ENCODE measurements at regions not wholly inside any gene's neighbourhood (a gene's known extent, or its start where the extent isn't known, plus 50 kb on each side); places are given as distances from the start of the nearest gene placed in this dataset.

GRCh38 chr5:114038756-114039155 lies 323.1 kb upstream of the KCNN2 start:
- Histone ChIP-seq H3K9ac (ENCODE audit: low read depth in 1 of 3, low read length in 3 of 3) (no peak overlapping the region), H3K36me3 (ENCODE audit: control insufficient read depth in 3 of 3, insufficient read depth in 3 of 3, low read length in 3 of 3) (no peaks in the 10 kb centered on the region), H3K4me1 (ENCODE audit: control insufficient read depth in 3 of 3, insufficient read depth in 3 of 3, low read length in 3 of 3) (peaks cover 0 to 4% (median 0%) of the 10 kb centered on the region in 3 donors), H3K9me3 (ENCODE audit: control insufficient read depth in 3 of 3, low read length in 3 of 3) (peaks cover 0 to 2% (median 0%) of the 10 kb centered on the region in 3 donors), H3K4me3 (ENCODE audit: low read length in 3 of 3) (no peak overlapping the region), H3K27ac (ENCODE audit: low read depth, low read length) (no peak overlapping the region), H3K27me3 (ENCODE audit: control insufficient read depth in 3 of 3, insufficient read depth in 3 of 3, low read length in 3 of 3) (peaks cover 0 to 8% (median 6%) of the 10 kb centered on the region in 3 donors)

GRCh38 chr5:114050087-114050486 lies 311.8 kb upstream of the KCNN2 start:
- H3K4me1 ChIP-seq (ENCODE audit: control insufficient read depth in 3 of 3, insufficient read depth in 3 of 3, low read length in 3 of 3): peaks cover 8 to 22% (median 9%) of the 10 kb centered on the region in 3 donors
- H3K27me3 ChIP-seq (ENCODE audit: control insufficient read depth in 3 of 3, insufficient read depth in 3 of 3, low read length in 3 of 3): peaks cover 0 to 6% (median 0%) of the 10 kb centered on the region in 3 donors
- no peaks in the 10 kb centered on the region for H3K9me3 ChIP-seq (ENCODE audit: control insufficient read depth in 3 of 3, low read length in 3 of 3)
- H3K27ac ChIP-seq (ENCODE audit: low read depth, low read length): no peak overlapping the region
- H3K36me3 ChIP-seq (ENCODE audit: control insufficient read depth in 3 of 3, insufficient read depth in 3 of 3, low read length in 3 of 3): no peaks in the 10 kb centered on the region
- no peak overlapping the region for H3K4me3 ChIP-seq (ENCODE audit: low read length in 3 of 3)
- no peak overlapping the region for H3K9ac ChIP-seq (ENCODE audit: low read depth in 1 of 3, low read length in 3 of 3)

GRCh38 chr5:114053372-114053771 lies 308.5 kb upstream of the KCNN2 start:
- Histone ChIP-seq H3K9me3 (ENCODE audit: control insufficient read depth in 3 of 3, low read length in 3 of 3) (no peaks in the 10 kb centered on the region), H3K9ac (ENCODE audit: low read depth in 1 of 3, low read length in 3 of 3) (no peak overlapping the region), H3K4me3 (ENCODE audit: low read length in 3 of 3) (no peak overlapping the region), H3K36me3 (ENCODE audit: control insufficient read depth in 3 of 3, insufficient read depth in 3 of 3, low read length in 3 of 3) (no peaks in the 10 kb centered on the region), H3K27ac (ENCODE audit: low read depth, low read length) (no peak overlapping the region), H3K27me3 (ENCODE audit: control insufficient read depth in 3 of 3, insufficient read depth in 3 of 3, low read length in 3 of 3) (peaks cover 0 to 6% (median 0%) of the 10 kb centered on the region in 3 donors), H3K4me1 (ENCODE audit: control insufficient read depth in 3 of 3, insufficient read depth in 3 of 3, low read length in 3 of 3) (peaks cover 12 to 27% (median 14%) of the 10 kb centered on the region in 3 donors)

GRCh38 chr5:114054594-114054993 lies 307.3 kb upstream of the KCNN2 start:
- Histone ChIP-seq H3K9ac (ENCODE audit: low read depth in 1 of 3, low read length in 3 of 3) (peak overlapping the region; percentile 50 to 79 (median 63)), H3K4me1 (ENCODE audit: control insufficient read depth in 3 of 3, insufficient read depth in 3 of 3, low read length in 3 of 3) (peaks cover 12 to 29% (median 14%) of the 10 kb centered on the region in 3 donors), H3K27ac (ENCODE audit: low read depth, low read length) (peak overlapping the region; percentile 16), H3K36me3 (ENCODE audit: control insufficient read depth in 3 of 3, insufficient read depth in 3 of 3, low read length in 3 of 3) (no peaks in the 10 kb centered on the region), H3K9me3 (ENCODE audit: control insufficient read depth in 3 of 3, low read length in 3 of 3) (no peaks in the 10 kb centered on the region), H3K4me3 (ENCODE audit: low read length in 3 of 3) (peak overlapping the region in 2 of 3 donors; percentile 74 to 78), H3K27me3 (ENCODE audit: control insufficient read depth in 3 of 3, insufficient read depth in 3 of 3, low read length in 3 of 3) (peaks cover 0 to 6% (median 0%) of the 10 kb centered on the region in 3 donors)

- Histone ChIP-seq H3K27ac (ENCODE audit: low read depth, low read length) (peak overlapping the region; percentile 70), H3K27me3 (ENCODE audit: control insufficient read depth in 3 of 3, insufficient read depth in 3 of 3, low read length in 3 of 3) (peaks cover 0 to 6% (median 0%) of the 10 kb centered on the region in 3 donors), H3K4me3 (ENCODE audit: low read length in 3 of 3) (peak overlapping the region; percentile 74 to 85 (median 78)), H3K9me3 (ENCODE audit: control insufficient read depth in 3 of 3, low read length in 3 of 3) (no peaks in the 10 kb centered on the region), H3K4me1 (ENCODE audit: control insufficient read depth in 3 of 3, insufficient read depth in 3 of 3, low read length in 3 of 3) (peaks cover 12 to 34% (median 14%) of the 10 kb centered on the region in 3 donors), H3K9ac (ENCODE audit: low read depth in 1 of 3, low read length in 3 of 3) (peak overlapping the region; percentile 63 to 79 (median 72)), H3K36me3 (ENCODE audit: control insufficient read depth in 3 of 3, insufficient read depth in 3 of 3, low read length in 3 of 3) (no peaks in the 10 kb centered on the region)
These were observed 306.3 kb upstream of the KCNN2 start for GRCh38 chr5:114055318-114056184.

GRCh38 chr5:114056185-114056538 lies 305.7 kb upstream of the KCNN2 start:
- peak overlapping the region; percentile 7 to 78 (median 74) for H3K4me3 ChIP-seq (ENCODE audit: low read length in 3 of 3)
- H3K9ac ChIP-seq (ENCODE audit: low read depth in 1 of 3, low read length in 3 of 3): peak overlapping the region in 2 of 3 donors; percentile 72 to 79
- H3K27me3 ChIP-seq (ENCODE audit: control insufficient read depth in 3 of 3, insufficient read depth in 3 of 3, low read length in 3 of 3): peaks cover 0 to 6% (median 0%) of the 10 kb centered on the region in 3 donors
- peak overlapping the region; percentile 70 for H3K27ac ChIP-seq (ENCODE audit: low read depth, low read length)
- no peaks in the 10 kb centered on the region for H3K36me3 ChIP-seq (ENCODE audit: control insufficient read depth in 3 of 3, insufficient read depth in 3 of 3, low read length in 3 of 3)
- H3K4me1 ChIP-seq (ENCODE audit: control insufficient read depth in 3 of 3, insufficient read depth in 3 of 3, low read length in 3 of 3): peaks cover 12 to 34% (median 14%) of the 10 kb centered on the region in 3 donors
- no peaks in the 10 kb centered on the region for H3K9me3 ChIP-seq (ENCODE audit: control insufficient read depth in 3 of 3, low read length in 3 of 3)

GRCh38 chr5:114060866-114061265 lies 301.0 kb upstream of the KCNN2 start:
- Histone ChIP-seq H3K27me3 (ENCODE audit: control insufficient read depth in 3 of 3, insufficient read depth in 3 of 3, low read length in 3 of 3) (no peaks in the 10 kb centered on the region), H3K9me3 (ENCODE audit: control insufficient read depth in 3 of 3, low read length in 3 of 3) (no peaks in the 10 kb centered on the region), H3K36me3 (ENCODE audit: control insufficient read depth in 3 of 3, insufficient read depth in 3 of 3, low read length in 3 of 3) (no peaks in the 10 kb centered on the region), H3K27ac (ENCODE audit: low read depth, low read length) (no peak overlapping the region), H3K4me3 (ENCODE audit: low read length in 3 of 3) (no peak overlapping the region), H3K4me1 (ENCODE audit: control insufficient read depth in 3 of 3, insufficient read depth in 3 of 3, low read length in 3 of 3) (peaks cover 0 to 12% (median 3%) of the 10 kb centered on the region in 3 donors), H3K9ac (ENCODE audit: low read depth in 1 of 3, low read length in 3 of 3) (no peak overlapping the region)

- Histone ChIP-seq H3K36me3 (ENCODE audit: control insufficient read depth in 3 of 3, insufficient read depth in 3 of 3, low read length in 3 of 3) (no peaks in the 10 kb centered on the region), H3K4me1 (ENCODE audit: control insufficient read depth in 3 of 3, insufficient read depth in 3 of 3, low read length in 3 of 3) (peaks cover 0 to 7% (median 0%) of the 10 kb centered on the region in 3 donors), H3K27ac (ENCODE audit: low read depth, low read length) (no peak overlapping the region), H3K27me3 (ENCODE audit: control insufficient read depth in 3 of 3, insufficient read depth in 3 of 3, low read length in 3 of 3) (no peaks in the 10 kb centered on the region), H3K9me3 (ENCODE audit: control insufficient read depth in 3 of 3, low read length in 3 of 3) (no peaks in the 10 kb centered on the region), H3K9ac (ENCODE audit: low read depth in 1 of 3, low read length in 3 of 3) (no peak overlapping the region), H3K4me3 (ENCODE audit: low read length in 3 of 3) (no peak overlapping the region)
These were observed 298.7 kb upstream of the KCNN2 start for GRCh38 chr5:114062932-114063867.

DNA sequence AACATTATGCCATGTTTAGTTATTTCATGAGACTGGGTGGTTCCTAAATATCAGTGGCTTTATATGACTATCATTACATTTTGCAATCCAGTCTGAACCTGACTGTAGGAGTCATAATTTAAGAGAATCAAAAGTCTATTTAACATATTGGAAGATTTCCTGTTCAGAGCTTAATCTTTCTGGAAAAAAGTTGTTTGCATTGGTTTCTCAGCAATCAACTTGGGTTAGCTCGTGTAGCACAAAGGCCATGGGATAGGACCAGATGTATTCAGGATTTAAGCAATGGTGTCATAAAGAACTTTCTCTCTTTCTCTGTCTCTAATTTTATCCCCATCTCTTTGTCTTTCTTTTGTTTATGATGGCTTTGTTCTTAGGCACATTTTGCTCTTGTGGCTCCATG lies 296.0 kb upstream of the KCNN2 start:
- no peak overlapping the region for H3K4me3 ChIP-seq (ENCODE audit: low read length in 3 of 3)
- H3K4me1 ChIP-seq (ENCODE audit: control insufficient read depth in 3 of 3, insufficient read depth in 3 of 3, low read length in 3 of 3): no peaks in the 10 kb centered on the region
- no peaks in the 10 kb centered on the region for H3K36me3 ChIP-seq (ENCODE audit: control insufficient read depth in 3 of 3, insufficient read depth in 3 of 3, low read length in 3 of 3)
- no peak overlapping the region for H3K9ac ChIP-seq (ENCODE audit: low read depth in 1 of 3, low read length in 3 of 3)
- no peaks in the 10 kb centered on the region for H3K9me3 ChIP-seq (ENCODE audit: control insufficient read depth in 3 of 3, low read length in 3 of 3)
- no peak overlapping the region for H3K27ac ChIP-seq (ENCODE audit: low read depth, low read length)
- no peaks in the 10 kb centered on the region for H3K27me3 ChIP-seq (ENCODE audit: control insufficient read depth in 3 of 3, insufficient read depth in 3 of 3, low read length in 3 of 3)

Measured in skeletal muscle tissue (tissue), 3 donors.